DND-41 (cell line): ENCODE measurements at regions not wholly inside any gene's neighbourhood (a gene's known extent, or its start where the extent isn't known, plus 50 kb on each side); places are given as distances from the start of the nearest gene placed in this dataset.

Experiments
- ATAC-seq: fragments of 200-7000 bp; cut with Tn5 transposase; 3 replicates; pipeline ENCODE4 v1.9.1; 2021; ENCODE audit warnings: low read depth; ENCODE audit not compliant: insufficient read depth
- DNase-seq: peaks from one replicate; pipeline ENCODE4 v3.0.0-alpha.2; 2020
- H2AFZ ChIP-seq: 2 replicates; pipeline ENCODE4 v1.6.0; 2012; ENCODE audit warnings: low read depth, low read length
- H3K27ac ChIP-seq: 2 replicates; pipeline ENCODE4 v1.5.1; 2012; ENCODE audit warnings: low read length, inconsistent platforms
- H3K27me3 ChIP-seq: fragments of 200-600 bp; sonication (generic); 2 replicates; pipeline ENCODE4 v1.6.0; 2012; ENCODE audit warnings: low read length, mild to moderate bottlenecking, inconsistent platforms; ENCODE audit not compliant: insufficient read depth, poor library complexity
- H3K36me3 ChIP-seq: 2 replicates; pipeline ENCODE4 v1.5.1; 2012; ENCODE audit warnings: low read length, inconsistent platforms; ENCODE audit not compliant: insufficient read depth
- H3K4me1 ChIP-seq: 2 replicates; pipeline ENCODE4 v1.5.1; 2012; ENCODE audit warnings: mild to moderate bottlenecking, low read length; ENCODE audit not compliant: insufficient read depth
- H3K4me2 ChIP-seq: 2 replicates; pipeline ENCODE4 v1.6.0; 2012; ENCODE audit warnings: mild to moderate bottlenecking, moderate library complexity, low read length, inconsistent platforms; ENCODE audit not compliant: insufficient read depth
- H3K4me3 ChIP-seq, 2 experiments: fragments of 200-600 bp in 1 of 2; shearing (Covaris generic) in 1 of 2; 2 replicates each; pipeline ENCODE4 v1.5.1; 2012 to 2016; ENCODE audit warnings: inconsistent platforms in 2 of 2, low read length in 2 of 2, mild to moderate bottlenecking in 2 of 2, low read depth in 1 of 2, moderate library complexity in 1 of 2
- H3K79me2 ChIP-seq: 2 replicates; pipeline ENCODE4 v1.6.0; 2012; ENCODE audit warnings: low read length, inconsistent platforms; ENCODE audit not compliant: insufficient read depth
- H3K9ac ChIP-seq: 2 replicates; pipeline ENCODE4 v1.6.0; 2012; ENCODE audit warnings: low read depth, mild to moderate bottlenecking, inconsistent platforms, low read length, moderate library complexity
- H3K9me3 ChIP-seq: 2 replicates; pipeline ENCODE4 v1.5.1; 2012; ENCODE audit warnings: low read length, moderate library complexity, mild to moderate bottlenecking, inconsistent platforms; ENCODE audit not compliant: insufficient read depth, severe bottlenecking
- H4K20me1 ChIP-seq: 2 replicates; pipeline ENCODE4 v1.6.0; 2012; ENCODE audit warnings: low read length; ENCODE audit not compliant: insufficient read depth
- EZH2 ChIP-seq: IDR thresholded peaks from 3 replicates; pipeline ENCODE4 v1.6.1; 2012; ENCODE audit warnings: borderline replicate concordance, low read depth, mild to moderate bottlenecking, moderate library complexity, low read length, inconsistent platforms; ENCODE audit not compliant: severe bottlenecking
- TF ChIP-seq, protein P1 (sequence below): IDR thresholded peaks from 2 replicates; pipeline ENCODE4 v1.5.1; 2012; ENCODE audit warnings: borderline replicate concordance, low read length, moderate library complexity, mild to moderate bottlenecking; ENCODE audit not compliant: poor library complexity, severe bottlenecking; ENCODE audit errors: extremely low read depth

DNA sequence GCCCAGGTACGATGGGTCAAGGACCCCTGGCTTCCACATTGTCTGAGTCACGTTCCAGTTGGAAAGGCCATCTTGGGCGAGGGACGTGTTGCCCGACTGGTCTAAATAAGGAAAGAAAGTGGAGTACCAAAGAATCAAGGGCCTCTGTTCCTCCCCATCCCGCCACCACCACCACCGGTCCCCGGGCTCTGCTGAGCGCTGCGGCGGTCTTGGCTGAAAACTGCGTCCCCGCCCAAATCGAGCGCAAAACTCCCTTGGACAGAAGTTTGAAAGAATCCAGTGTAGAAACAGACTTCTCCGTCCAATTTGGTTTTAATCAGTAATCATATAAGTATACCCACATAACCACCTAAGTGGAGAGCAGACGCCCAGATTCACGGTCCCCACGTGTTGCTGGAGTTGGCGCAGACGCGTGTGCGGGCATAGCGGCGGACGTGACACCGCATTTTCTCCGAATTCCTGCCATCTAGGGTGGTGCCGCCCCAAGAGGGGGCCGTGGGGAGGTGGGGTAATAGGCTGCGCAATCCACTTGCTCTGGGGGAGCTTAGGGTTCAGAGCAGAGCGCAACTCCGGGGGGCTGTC is 243.8 kb upstream of the TOPAZ1 start:
- Histone ChIP-seq H3K27ac (no peak overlapping the region), H3K27me3 (no peaks in the 10 kb centered on the region), H3K4me2 (no peak overlapping the region), H3K36me3 (no peaks in the 10 kb centered on the region), H4K20me1 (no peaks in the 10 kb centered on the region), H3K9me3 (no peaks in the 10 kb centered on the region), H3K79me2 (no peaks in the 10 kb centered on the region), H3K4me1 (no peaks in the 10 kb centered on the region), H3K4me3 (no peak overlapping the region), H3K9ac (no peak overlapping the region), H2AFZ (no peak overlapping the region)
- TF ChIP-seq EZH2: no peak
- TF ChIP-seq, protein P1, sequence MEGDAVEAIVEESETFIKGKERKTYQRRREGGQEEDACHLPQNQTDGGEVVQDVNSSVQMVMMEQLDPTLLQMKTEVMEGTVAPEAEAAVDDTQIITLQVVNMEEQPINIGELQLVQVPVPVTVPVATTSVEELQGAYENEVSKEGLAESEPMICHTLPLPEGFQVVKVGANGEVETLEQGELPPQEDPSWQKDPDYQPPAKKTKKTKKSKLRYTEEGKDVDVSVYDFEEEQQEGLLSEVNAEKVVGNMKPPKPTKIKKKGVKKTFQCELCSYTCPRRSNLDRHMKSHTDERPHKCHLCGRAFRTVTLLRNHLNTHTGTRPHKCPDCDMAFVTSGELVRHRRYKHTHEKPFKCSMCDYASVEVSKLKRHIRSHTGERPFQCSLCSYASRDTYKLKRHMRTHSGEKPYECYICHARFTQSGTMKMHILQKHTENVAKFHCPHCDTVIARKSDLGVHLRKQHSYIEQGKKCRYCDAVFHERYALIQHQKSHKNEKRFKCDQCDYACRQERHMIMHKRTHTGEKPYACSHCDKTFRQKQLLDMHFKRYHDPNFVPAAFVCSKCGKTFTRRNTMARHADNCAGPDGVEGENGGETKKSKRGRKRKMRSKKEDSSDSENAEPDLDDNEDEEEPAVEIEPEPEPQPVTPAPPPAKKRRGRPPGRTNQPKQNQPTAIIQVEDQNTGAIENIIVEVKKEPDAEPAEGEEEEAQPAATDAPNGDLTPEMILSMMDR: no peak
- ATAC-seq (no peak), DNase-seq (no peak)

GRCh38 chr3:43998370-43998835 is 243.3 kb upstream of the TOPAZ1 start:
- no peak overlapping the region for H3K4me2 ChIP-seq
- H2AFZ ChIP-seq: no peak overlapping the region
- TF ChIP-seq, protein P1: no peak
- no peak for TF ChIP-seq EZH2

GRCh38 chr3:43998836-43999727 is 242.6 kb upstream of the TOPAZ1 start:
- H3K9ac ChIP-seq: no peak overlapping the region

More at GRCh38 chr3:43998370-43998835, 243.3 kb upstream of the TOPAZ1 start:
- no peak overlapping the region for H3K9ac ChIP-seq
- no peaks in the 10 kb centered on the region for H3K79me2 ChIP-seq
- H4K20me1 ChIP-seq: no peaks in the 10 kb centered on the region
- no peak overlapping the region for H3K4me3 ChIP-seq
- no peaks in the 10 kb centered on the region for H3K9me3 ChIP-seq
- H3K4me1 ChIP-seq: no peaks in the 10 kb centered on the region
- DNase-seq (no peak), ATAC-seq (no peak)
- H3K27ac ChIP-seq: no peak overlapping the region
- H3K36me3 ChIP-seq: no peaks in the 10 kb centered on the region
- no peaks in the 10 kb centered on the region for H3K27me3 ChIP-seq

More at GRCh38 chr3:43998836-43999727, 242.6 kb upstream of the TOPAZ1 start:
- no peak overlapping the region for H3K27ac ChIP-seq
- no peaks in the 10 kb centered on the region for H3K36me3 ChIP-seq
- no peak for TF ChIP-seq EZH2
- TF ChIP-seq, protein P1: no peak
- H4K20me1 ChIP-seq: no peaks in the 10 kb centered on the region
- H3K4me2 ChIP-seq: no peak overlapping the region
- H3K9me3 ChIP-seq: no peaks in the 10 kb centered on the region
- H3K27me3 ChIP-seq: no peaks in the 10 kb centered on the region
- H3K4me3 ChIP-seq: no peak overlapping the region
- no peak for DNase-seq
- no peaks in the 10 kb centered on the region for H3K4me1 ChIP-seq
- no peak overlapping the region for H2AFZ ChIP-seq
- ATAC-seq: no peak
- H3K79me2 ChIP-seq: no peaks in the 10 kb centered on the region
